K562 (cell line): ENCODE measurements at regions not wholly inside any gene's neighbourhood (a gene's known extent, or its start where the extent isn't known, plus 50 kb on each side); places are given as distances from the start of the nearest gene placed in this dataset.

Experiments
- ATAC-seq: fragments of 200-7000 bp; cut with Tn5 transposase; 3 replicates; pipeline ENCODE4 v1.9.1; 2020; ENCODE audit warnings: moderate library complexity
- BruUV-seq: library from RNA; stranded (reverse); fragments of 400-500 nt; replicated peaks from 2 replicates; lab custom pipeline; 2021; lab: Mats Ljungman, UMichigan
- CTCF ChIA-PET: fragments of 300-600 bp; formaldehyde crosslinking; extraction: SDS; loops from one replicate; lab custom pipeline; 2021; ENCODE audit warnings: low intra/inter-chr PET ratio; lab: Yijun Ruan, JAX
- POLR2A ChIA-PET: fragments of 300-600, 350-650 bp; sonication (Branson Sonifier 250); formaldehyde crosslinking; extraction: SDS; loops from one replicate; lab custom pipeline; 2021; ENCODE audit warnings: antibody characterized with exemption, inconsistent platforms; lab: Yijun Ruan, JAX
- DNase-seq, 4 experiments: peaks; one replicate each; pipeline versions ENCODE4 v3.0.0 to v3.0.0-alpha.2; 2011 to 2018; ENCODE audit warnings: low spot score in 3 of 4, mixed read lengths in 3 of 4; ENCODE audit errors: extremely low read depth in 1 of 4
- FAIRE-seq: peaks from 2 replicates; lab custom pipeline; 2011; peaks lifted over from hg19 to GRCh38; lab: Jason Lieb, UNC
- H2AFZ ChIP-seq: 2 replicates; pipeline ENCODE4 v1.6.0; 2011; ENCODE audit warnings: low read depth, low read length, control low read depth, inconsistent platforms
- H3K27ac ChIP-seq: fragments of 200-600 bp; 3 replicates; pipeline ENCODE4 v1.8.0; 2011; ENCODE audit warnings: low read depth, mild to moderate bottlenecking, control low read depth, inconsistent platforms, low read length, moderate library complexity, mixed read lengths; ENCODE audit errors: extremely low read depth
- H3K27me3 ChIP-seq, 2 experiments: fragments of 300-600 bp in 1 of 2; 2 replicates in 1 of 2; 3 replicates in 1 of 2; pipeline versions ENCODE4 v1.6.0 to v1.8.0; 2011; ENCODE audit warnings: inconsistent platforms in 2 of 2, low read length in 2 of 2, mild to moderate bottlenecking in 1 of 2, mixed read lengths in 1 of 2, moderate library complexity in 1 of 2; ENCODE audit not compliant: control insufficient read depth in 2 of 2, insufficient read depth in 2 of 2
- H3K36me3 ChIP-seq: fragments of 300-600 bp; 3 replicates; pipeline ENCODE4 v1.8.0; 2011; ENCODE audit warnings: mild to moderate bottlenecking, low read length, inconsistent platforms; ENCODE audit not compliant: control insufficient read depth, insufficient read depth
- H3K4me1 ChIP-seq, 2 experiments: fragments of 200-600 bp in 1 of 2; replicated peaks in 1 of 2; 2 replicates in 1 of 2; 3 replicates in 1 of 2; pipeline versions ENCODE4 v1.5.1 to v1.8.0; 2011; ENCODE audit warnings: inconsistent platforms in 2 of 2, low read length in 2 of 2, mild to moderate bottlenecking in 1 of 2, mixed read lengths in 1 of 2, moderate library complexity in 1 of 2; ENCODE audit not compliant: control insufficient read depth in 2 of 2, insufficient read depth in 2 of 2
- H3K4me2 ChIP-seq: 2 replicates; pipeline ENCODE4 v1.6.1; 2011; ENCODE audit warnings: low read length, control low read depth, inconsistent platforms, mixed read lengths; ENCODE audit not compliant: insufficient read depth
- H3K4me3 ChIP-seq: fragments of 200-600 bp; sonication (generic), shearing (Covaris generic); 2 replicates; pipeline ENCODE4 v1.5.1; 2016; ENCODE audit warnings: control low read depth, inconsistent platforms
- H3K79me2 ChIP-seq: fragments of 200-600 bp; 3 replicates; pipeline ENCODE4 v1.8.0; 2011; ENCODE audit warnings: low read length, inconsistent platforms; ENCODE audit not compliant: control insufficient read depth, insufficient read depth
- H3K9ac ChIP-seq, 2 experiments: 2 replicates each; pipeline versions ENCODE4 v1.6.0 to v1.6.1; 2011; ENCODE audit warnings: low read depth in 2 of 2, low read length in 2 of 2, control low read depth in 1 of 2, inconsistent platforms in 1 of 2, mild to moderate bottlenecking in 1 of 2, mixed read lengths in 1 of 2; ENCODE audit not compliant: insufficient read depth in 1 of 2
- H3K9me1 ChIP-seq: one replicate; pipeline ENCODE4 v1.6.0; 2011; ENCODE audit warnings: inconsistent platforms, mild to moderate bottlenecking, low read length, moderate library complexity; ENCODE audit not compliant: control insufficient read depth, insufficient read depth
- H3K9me3 ChIP-seq: replicated peaks from 2 replicates; pipeline ENCODE4 v1.5.1; 2011; ENCODE audit warnings: low read depth, low read length, inconsistent platforms; ENCODE audit not compliant: control insufficient read depth, insufficient read depth
- H4K20me1 ChIP-seq: replicated peaks from 2 replicates; pipeline ENCODE4 v1.6.1; 2011; ENCODE audit warnings: low read length, inconsistent platforms, mixed read lengths; ENCODE audit not compliant: control insufficient read depth, insufficient read depth
- ATF6 ChIP-seq: sonication (generic); formaldehyde crosslinking; IDR thresholded peaks from 2 replicates; pipeline ENCODE4 v1.4.0; 2020; ENCODE audit warnings: mild to moderate bottlenecking, missing genetic modification reagents
- E2F6 ChIP-seq, 2 experiments: IDR thresholded peaks; 2 replicates each; pipeline ENCODE4 v1.6.1; 2011; ENCODE audit warnings: borderline replicate concordance in 1 of 2, control low read depth in 1 of 2, low read depth in 1 of 2, low read length in 1 of 2, mild to moderate bottlenecking in 1 of 2, mixed read lengths in 1 of 2, moderate library complexity in 1 of 2; ENCODE audit not compliant: insufficient read depth in 1 of 2, insufficient read length in 1 of 2, poor library complexity in 1 of 2, severe bottlenecking in 1 of 2; ENCODE audit errors: extremely low read depth in 1 of 2
- ETS1 ChIP-seq: conservative IDR thresholded peaks from 2 replicates; pipeline ENCODE4 v1.6.1; 2011; ENCODE audit warnings: low read depth, mild to moderate bottlenecking, low read length; ENCODE audit not compliant: control insufficient read depth
- ETV6 ChIP-seq, 3 experiments: fragments of 150-350 bp in 1 of 3; sonication (generic) in 1 of 3; formaldehyde crosslinking in 1 of 3; IDR thresholded peaks; 2 replicates each; pipeline versions ENCODE4 v1.6.1 to v1.8.0; 2014 to 2022; ENCODE audit warnings: borderline replicate concordance in 2 of 3, low read depth in 2 of 3, antibody characterized with exemption in 1 of 3, low read length in 1 of 3, mild to moderate bottlenecking in 1 of 3, missing genetic modification reagents in 1 of 3
- HIVEP1 ChIP-seq: fragments of 250-450 bp; sonication (Bioruptor Pico); IDR thresholded peaks from 2 replicates; pipeline ENCODE4 v1.4.0; 2020; ENCODE audit warnings: mild to moderate bottlenecking
- LARP7 ChIP-seq: fragments of 450-650 bp; IDR thresholded peaks from 2 replicates; pipeline ENCODE4 v1.6.1; 2016
- NR2F6 ChIP-seq: fragments of 450-650 bp; formaldehyde crosslinking; IDR thresholded peaks from 2 replicates; pipeline ENCODE4 v1.4.0; 2020; ENCODE audit warnings: mild to moderate bottlenecking
- SFPQ ChIP-seq: fragments of 200-400 bp; formaldehyde crosslinking; IDR thresholded peaks from 2 replicates; pipeline ENCODE4 v1.6.1; 2017; ENCODE audit warnings: mild to moderate bottlenecking, low read depth, low read length, moderate library complexity
- ZNF511 ChIP-seq: sonication (generic); formaldehyde crosslinking; IDR thresholded peaks from 2 replicates; pipeline ENCODE4 v1.8.0; 2022; ENCODE audit warnings: mild to moderate bottlenecking, missing genetic modification reagents
- ZNF586 ChIP-seq: fragments of 450-650 bp; formaldehyde crosslinking; conservative IDR thresholded peaks from 2 replicates; pipeline ENCODE4 v1.4.0; 2020; ENCODE audit warnings: mild to moderate bottlenecking, moderate library complexity
- in situ Hi-C: fragments of 300-500 bp; cut with MboI; formaldehyde crosslinking; loops from 4 replicates; pipeline ENCODE4 v1.15.0; 2018; ENCODE audit warnings: inconsistent platforms, mixed read lengths
- intact Hi-C: fragments of 100-400 bp; cut with micrococcal nuclease; formaldehyde crosslinking; loops from 2 replicates; pipeline ENCODE4 v1.14.2; 2022

GRCh38 chr18:55111271-55111670 lies 152.0 kb upstream of the CCDC68 start:
- Histone ChIP-seq H2AFZ (no peak overlapping the region), H3K4me3 (no peak overlapping the region), H3K9me3 (no peaks in the 10 kb centered on the region), H3K9ac (no peak overlapping the region), H3K27me3 (no peaks in the 10 kb centered on the region), H3K4me2 (no peak overlapping the region), H3K9me1 (no peaks in the 10 kb centered on the region), H3K27ac (no peak overlapping the region), H4K20me1 (no peaks in the 10 kb centered on the region), H3K4me1 (peaks cover 0 to 2% of the 10 kb centered on the region in 2 experiments; a peak in 1 of 5 replicates), H3K36me3 (no peaks in the 10 kb centered on the region), H3K79me2 (no peaks in the 10 kb centered on the region)
- DNase-seq: no peak
- in situ Hi-C loops: no loop called here
- ChIA-PET CTCF (no interaction called here), POLR2A (no interaction called here)
- intact Hi-C loops: no loop called here
- no peak for ATAC-seq
- TF ChIP-seq E2F6 (IDR thresholded peaks at IDR 0.05; ENCODE audit: borderline replicate concordance in 1 of 2, extremely low read depth in 1 of 2, insufficient read depth in 1 of 2, insufficient read length in 1 of 2, low read depth in 1 of 2, low read length in 1 of 2, poor library complexity in 1 of 2, severe bottlenecking in 1 of 2) (no peak), ZNF511 (CRISPR knock-in tag) (no peak), ETV6 (IDR thresholded peaks at IDR 0.05; ENCODE audit: borderline replicate concordance in 1 of 2, low read depth in 2 of 2, low read length in 1 of 2) (no peak), ETV6 (CRISPR knock-in tag; IDR thresholded peaks at IDR 0.05; ENCODE audit: borderline replicate concordance) (no peak), ZNF586 (CRISPR knock-in tag) (no peak), LARP7 (no peak), ATF6 (CRISPR knock-in tag) (no peak), HIVEP1 (no peak), ETS1 (no peak), NR2F6 (CRISPR knock-in tag) (no peak), SFPQ (no peak)
- FAIRE-seq: no peak
- no TSS peak for BruUV-seq
